ENCODE measurements at regions not wholly inside any gene's neighbourhood (a gene's known extent, or its start where the extent isn't known, plus 50 kb on each side); places are given as distances from the start of the nearest gene placed in this dataset.

GRCh38 chr2:203808046-203808750, 59.4 kb upstream of the CTLA4 start:
- TF ChIP-seq CTCF (IDR thresholded peaks at IDR 0.05; ENCODE audit: low read depth, low read length), result no peak
- TF ChIP-seq EZH2phosphoT487 (IDR thresholded peaks at IDR 0.05; ENCODE audit: low read depth), result no peak
